ENCODE measurements at regions not wholly inside any gene's neighbourhood (a gene's known extent, or its start where the extent isn't known, plus 50 kb on each side); places are given as distances from the start of the nearest gene placed in this dataset.

- TF ChIP-seq, protein P1, sequence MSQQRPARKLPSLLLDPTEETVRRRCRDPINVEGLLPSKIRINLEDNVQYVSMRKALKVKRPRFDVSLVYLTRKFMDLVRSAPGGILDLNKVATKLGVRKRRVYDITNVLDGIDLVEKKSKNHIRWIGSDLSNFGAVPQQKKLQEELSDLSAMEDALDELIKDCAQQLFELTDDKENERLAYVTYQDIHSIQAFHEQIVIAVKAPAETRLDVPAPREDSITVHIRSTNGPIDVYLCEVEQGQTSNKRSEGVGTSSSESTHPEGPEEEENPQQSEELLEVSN (IDR thresholded peaks at IDR 0.05; ENCODE audit: borderline replicate concordance, low read depth), result no peak
- TF ChIP-seq PHF8 (IDR thresholded peaks at IDR 0.05; ENCODE audit: borderline replicate concordance, low read depth), result no peak
Observed at GRCh38 chr16:76824221-76824620, 366.8 kb upstream of the MON1B start.

All from A549 (cell line).